Uterus (tissue), 3 donors: ENCODE measurements at regions not wholly inside any gene's neighbourhood (a gene's known extent, or its start where the extent isn't known, plus 50 kb on each side); places are given as distances from the start of the nearest gene placed in this dataset.

Experiments
- DNase-seq, 2 donors: peaks; one replicate each; pipeline ENCODE4 v3.0.0-alpha.2; 2019 to 2020
- H3K27ac ChIP-seq, 2 donors: fragments of 200-600 bp; sonication (generic); 1 replicate in 1 of 2; 2 replicates in 1 of 2; pipeline ENCODE4 v1.5.1; 2016 to 2018
- H3K27me3 ChIP-seq, 2 donors: fragments of 200-600 bp; sonication (generic); one replicate each; pipeline ENCODE4 v1.5.1; 2018 to 2019; ENCODE audit warnings: control low read depth in 1 of 2
- H3K36me3 ChIP-seq, 2 donors: fragments of 200-600 bp; sonication (generic); one replicate each; pipeline ENCODE4 v1.5.1; 2019; ENCODE audit warnings: control low read depth in 1 of 2
- H3K4me1 ChIP-seq, 2 donors: fragments of 200-600 bp; sonication (generic); one replicate each; pipeline ENCODE4 v1.5.1; 2018 to 2019; ENCODE audit warnings: control low read depth in 1 of 2
- H3K4me3 ChIP-seq, 2 donors: fragments of 200-600 bp; sonication (generic); 1 replicate in 1 of 2; 2 replicates in 1 of 2; pipeline ENCODE4 v1.5.1; 2018 to 2019; ENCODE audit warnings: mild to moderate bottlenecking in 1 of 2
- H3K9me3 ChIP-seq, 2 donors: fragments of 200-600 bp; sonication (generic); one replicate each; pipeline ENCODE4 v1.5.1; 2019; ENCODE audit warnings: control low read depth in 1 of 2
- CTCF ChIP-seq, 4 experiments: fragments of 200-600 bp in 2 of 4; fragments of 450-650 bp in 2 of 4; sonication (generic) in 2 of 4; IDR thresholded peaks; one replicate each; pipeline ENCODE4 v1.5.1; 2016 to 2019; ENCODE audit warnings: antibody characterized with exemption in 4 of 4, mild to moderate bottlenecking in 2 of 4, moderate library complexity in 1 of 4
- POLR2A ChIP-seq, 2 donors: fragments of 450-650 bp; IDR thresholded peaks; one replicate each; pipeline ENCODE4 v1.6.1; 2016; ENCODE audit warnings: antibody characterized with exemption in 2 of 2, mild to moderate bottlenecking in 1 of 2, moderate library complexity in 1 of 2
- intact Hi-C: fragments of 100-400 bp; cut with DNase I; formaldehyde crosslinking; loops from one replicate; pipeline ENCODE4 v1.15.1; 2023; ENCODE audit warnings: low total_unique reads
- donor health status: DM: yes; HTN: yes; CAD: no.

GRCh38 chr6:156160795-156161165 lies 616.4 kb upstream of the ARID1B start:
- no peak overlapping the region for H3K4me3 ChIP-seq
- DNase-seq = no peak
- no peaks in the 10 kb centered on the region for H3K4me1 ChIP-seq
- intact Hi-C loops = no loop called here
- H3K36me3 ChIP-seq = no peaks in the 10 kb centered on the region
- H3K9me3 ChIP-seq = no peaks in the 10 kb centered on the region
- TF ChIP-seq CTCF (IDR thresholded peaks at IDR 0.05) (no peak), POLR2A (IDR thresholded peaks at IDR 0.05) (no peak)
- no peaks in the 10 kb centered on the region for H3K27me3 ChIP-seq
- H3K27ac ChIP-seq = no peak overlapping the region

- H3K36me3 ChIP-seq = no peaks in the 10 kb centered on the region
- intact Hi-C loops = no loop called here
- H3K9me3 ChIP-seq = no peaks in the 10 kb centered on the region
- H3K27ac ChIP-seq = no peak overlapping the region
- no peak for DNase-seq
- TF ChIP-seq CTCF (IDR thresholded peaks at IDR 0.05) (no peak), POLR2A (IDR thresholded peaks at IDR 0.05) (no peak)
- no peaks in the 10 kb centered on the region for H3K4me1 ChIP-seq
- no peaks in the 10 kb centered on the region for H3K27me3 ChIP-seq
- H3K4me3 ChIP-seq = no peak overlapping the region
Observed at GRCh38 chr6:156160007-156160794, 617.0 kb upstream of the ARID1B start.

GRCh38 chr6:156154896-156155295 lies 622.3 kb upstream of the ARID1B start:
- H3K4me3 ChIP-seq = no peak overlapping the region
- no peak for DNase-seq
- no peaks in the 10 kb centered on the region for H3K9me3 ChIP-seq
- intact Hi-C loops = no loop called here
- H3K27me3 ChIP-seq = no peaks in the 10 kb centered on the region
- TF ChIP-seq CTCF (IDR thresholded peaks at IDR 0.05) = no peak
- no peak for TF ChIP-seq POLR2A (IDR thresholded peaks at IDR 0.05)
- H3K27ac ChIP-seq = no peak overlapping the region
- H3K36me3 ChIP-seq = no peaks in the 10 kb centered on the region
- no peaks in the 10 kb centered on the region for H3K4me1 ChIP-seq

GRCh38 chr6:156150391-156150790 lies 626.8 kb upstream of the ARID1B start:
- TF ChIP-seq CTCF (IDR thresholded peaks at IDR 0.05) (no peak), POLR2A (IDR thresholded peaks at IDR 0.05) (no peak)
- DNase-seq = no peak
- Histone ChIP-seq H3K27ac (no peak overlapping the region), H3K27me3 (no peaks in the 10 kb centered on the region), H3K9me3 (no peaks in the 10 kb centered on the region), H3K4me1 (no peaks in the 10 kb centered on the region), H3K36me3 (no peaks in the 10 kb centered on the region), H3K4me3 (no peak overlapping the region)
- intact Hi-C loops = no loop called here

- Histone ChIP-seq H3K27me3 (no peaks in the 10 kb centered on the region), H3K4me1 (no peaks in the 10 kb centered on the region), H3K36me3 (no peaks in the 10 kb centered on the region), H3K4me3 (no peak overlapping the region), H3K9me3 (no peaks in the 10 kb centered on the region), H3K27ac (no peak overlapping the region)
- intact Hi-C loops = no loop called here
- TF ChIP-seq POLR2A (IDR thresholded peaks at IDR 0.05) = no peak
- TF ChIP-seq CTCF (IDR thresholded peaks at IDR 0.05) = no peak
- DNase-seq = no peak
Observed at GRCh38 chr6:156146891-156147290, 630.3 kb upstream of the ARID1B start.
